Lower lobe of right lung (tissue), 2 donors: ENCODE measurements at regions not wholly inside any gene's neighbourhood (a gene's known extent, or its start where the extent isn't known, plus 50 kb on each side); places are given as distances from the start of the nearest gene placed in this dataset.

Experiments
- ATAC-seq, 2 donors: fragments of 200-7000 bp; cut with Tn5 transposase; one replicate each; pipeline ENCODE4 v1.9.1; 2020 to 2022; ENCODE audit warnings: mild to moderate bottlenecking in 2 of 2, moderate library complexity in 2 of 2
- DNase-seq: peaks from one replicate; pipeline ENCODE4 v3.0.0-alpha.2; 2020
- H3K27ac ChIP-seq: fragments of 200-600 bp; one replicate; pipeline ENCODE4 v1.8.0; 2022
- H3K27me3 ChIP-seq: fragments of 200-600 bp; one replicate; pipeline ENCODE4 v1.8.0; 2022; ENCODE audit warnings: low read depth
- H3K36me3 ChIP-seq: fragments of 200-600 bp; one replicate; pipeline ENCODE4 v1.8.0; 2022; ENCODE audit warnings: mild to moderate bottlenecking
- H3K4me1 ChIP-seq: fragments of 200-600 bp; one replicate; pipeline ENCODE4 v1.8.0; 2022
- H3K4me3 ChIP-seq: fragments of 200-600 bp; one replicate; pipeline ENCODE4 v1.8.0; 2022; ENCODE audit warnings: mild to moderate bottlenecking
- H3K9me3 ChIP-seq: fragments of 200-600 bp; one replicate; pipeline ENCODE4 v1.8.0; 2022
- CTCF ChIP-seq: fragments of 200-600 bp; IDR thresholded peaks from one replicate; pipeline ENCODE4 v1.8.0; 2022; ENCODE audit warnings: antibody characterized with exemption, mild to moderate bottlenecking
- intact Hi-C: fragments of 100-400 bp; cut with DNase I; formaldehyde crosslinking; loops from one replicate; pipeline ENCODE4 v1.11.0; 2022
- donor health status: DM: no; HTN: yes; CAD: no; lungs with severe emphysema.

DNA sequence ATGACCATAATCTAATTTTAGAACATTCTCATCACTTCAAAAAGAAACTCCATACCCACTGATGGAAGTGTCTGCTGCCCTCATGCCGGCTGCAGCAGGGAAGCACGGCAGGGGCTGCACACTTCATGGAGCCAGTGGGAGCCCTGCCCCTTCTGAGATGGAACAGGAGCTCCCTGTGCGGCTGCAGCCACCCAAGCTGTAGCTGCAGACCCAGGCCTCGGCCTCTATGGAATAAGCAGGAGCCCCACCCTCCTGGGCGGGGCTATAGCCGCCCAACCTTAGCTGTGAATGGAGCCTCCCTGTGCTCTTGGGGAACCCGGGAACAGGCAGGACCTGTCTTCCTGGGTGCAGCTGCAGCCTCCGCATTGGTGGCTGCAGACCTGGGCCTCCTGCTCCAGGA is 128.5 kb downstream of the NUDT12 start:
- no peak for DNase-seq
- H3K4me3 ChIP-seq: no peak overlapping the region
- H3K27ac ChIP-seq: no peak overlapping the region
- no peak for ATAC-seq
- no peak for TF ChIP-seq CTCF
- no peaks in the 10 kb centered on the region for H3K27me3 ChIP-seq
- H3K36me3 ChIP-seq: no peaks in the 10 kb centered on the region
- no peaks in the 10 kb centered on the region for H3K9me3 ChIP-seq
- intact Hi-C loops: no loop called here
- H3K4me1 ChIP-seq: no peaks in the 10 kb centered on the region

GRCh38 chr5:103433211-103433610 is 129.4 kb downstream of the NUDT12 start:
- DNase-seq (no peak), ATAC-seq (no peak)
- no peaks in the 10 kb centered on the region for H3K27me3 ChIP-seq
- H3K27ac ChIP-seq: no peak overlapping the region
- H3K4me3 ChIP-seq: no peak overlapping the region
- no peaks in the 10 kb centered on the region for H3K9me3 ChIP-seq
- no peak for TF ChIP-seq CTCF
- intact Hi-C loops: no loop called here
- H3K4me1 ChIP-seq: no peaks in the 10 kb centered on the region
- no peaks in the 10 kb centered on the region for H3K36me3 ChIP-seq

DNA sequence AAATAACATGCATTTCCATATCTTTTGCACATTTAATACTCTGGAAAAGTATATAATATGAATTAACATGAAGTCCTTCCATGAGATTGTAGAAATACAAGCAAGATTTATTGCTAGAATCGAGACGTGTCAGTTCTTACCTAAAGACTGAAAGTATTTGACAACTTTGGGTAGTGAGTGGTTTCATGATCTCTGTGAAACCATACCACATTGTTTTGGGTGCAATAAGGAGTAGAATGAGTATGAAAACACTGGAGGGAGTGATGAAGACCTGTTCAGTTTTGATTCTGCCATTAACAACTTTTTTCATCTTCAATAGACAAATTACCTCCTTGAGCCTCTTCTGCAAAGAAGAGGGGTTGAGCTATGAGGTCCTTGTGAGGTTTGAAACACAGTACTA is 133.7 kb downstream of the NUDT12 start:
- intact Hi-C loops: no loop called here
- DNase-seq (no peak), ATAC-seq (no peak)
- Histone ChIP-seq H3K36me3 (no peaks in the 10 kb centered on the region), H3K4me3 (no peak overlapping the region), H3K27ac (no peak overlapping the region), H3K9me3 (no peaks in the 10 kb centered on the region), H3K27me3 (no peaks in the 10 kb centered on the region), H3K4me1 (no peaks in the 10 kb centered on the region)
- TF ChIP-seq CTCF: no peak

- DNase-seq: no peak
- TF ChIP-seq CTCF: no peak
- no peak overlapping the region for H3K4me3 ChIP-seq
- no peaks in the 10 kb centered on the region for H3K36me3 ChIP-seq
- no peaks in the 10 kb centered on the region for H3K27me3 ChIP-seq
- H3K4me1 ChIP-seq: no peaks in the 10 kb centered on the region
- intact Hi-C loops: no loop called here
- no peak overlapping the region for H3K27ac ChIP-seq
- no peaks in the 10 kb centered on the region for H3K9me3 ChIP-seq
- ATAC-seq: no peak
Measured at GRCh38 chr5:103428411-103428871, 134.1 kb downstream of the NUDT12 start.

GRCh38 chr5:103427326-103427725 is 135.3 kb downstream of the NUDT12 start:
- H3K27me3 ChIP-seq: no peaks in the 10 kb centered on the region
- TF ChIP-seq CTCF: no peak
- H3K4me3 ChIP-seq: no peak overlapping the region
- H3K36me3 ChIP-seq: no peaks in the 10 kb centered on the region
- no peak for ATAC-seq
- no peaks in the 10 kb centered on the region for H3K4me1 ChIP-seq
- no peaks in the 10 kb centered on the region for H3K9me3 ChIP-seq
- no peak overlapping the region for H3K27ac ChIP-seq
- intact Hi-C loops: no loop called here
- DNase-seq: no peak
